DOHH2 (cell line): ENCODE measurements at regions not wholly inside any gene's neighbourhood (a gene's known extent, or its start where the extent isn't known, plus 50 kb on each side); places are given as distances from the start of the nearest gene placed in this dataset.

Experiments used
- EZH2phosphoT487 ChIP-seq: fragments of 200-600 bp; sonication (generic); IDR thresholded peaks from 2 replicates; pipeline ENCODE4 v1.6.1; 2017; ENCODE audit warnings: borderline replicate concordance, mild to moderate bottlenecking, antibody characterized with exemption, low read length, moderate library complexity, mixed read lengths
- TF ChIP-seq, protein P1 (sequence below): fragments of 200-600 bp; sonication (generic); IDR thresholded peaks from one replicate; pipeline ENCODE4 v1.5.1; 2014; ENCODE audit warnings: antibody characterized with exemption, mild to moderate bottlenecking, low read depth, low read length; ENCODE audit not compliant: poor library complexity, severe bottlenecking

DNA sequence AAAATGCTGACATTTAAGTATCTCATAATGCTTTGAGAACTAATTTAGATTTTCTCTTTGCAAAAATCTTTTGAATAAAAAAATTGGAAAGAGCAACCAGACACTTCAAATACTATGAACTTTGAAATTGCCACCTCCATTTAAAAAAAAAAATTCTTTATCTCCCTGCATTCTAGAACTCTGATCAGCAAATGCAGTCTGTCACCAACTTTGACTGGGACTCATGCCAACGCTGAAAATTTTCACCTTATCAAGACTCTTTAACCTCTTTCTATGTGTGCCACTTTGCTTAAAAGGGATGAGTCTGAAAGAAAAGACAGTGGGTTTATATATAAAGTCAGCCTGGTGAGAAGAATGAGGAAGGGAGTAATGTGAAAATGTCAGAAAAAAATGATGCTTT, 191.2 kb upstream of the ARPP21 start:
- TF ChIP-seq, protein P1, sequence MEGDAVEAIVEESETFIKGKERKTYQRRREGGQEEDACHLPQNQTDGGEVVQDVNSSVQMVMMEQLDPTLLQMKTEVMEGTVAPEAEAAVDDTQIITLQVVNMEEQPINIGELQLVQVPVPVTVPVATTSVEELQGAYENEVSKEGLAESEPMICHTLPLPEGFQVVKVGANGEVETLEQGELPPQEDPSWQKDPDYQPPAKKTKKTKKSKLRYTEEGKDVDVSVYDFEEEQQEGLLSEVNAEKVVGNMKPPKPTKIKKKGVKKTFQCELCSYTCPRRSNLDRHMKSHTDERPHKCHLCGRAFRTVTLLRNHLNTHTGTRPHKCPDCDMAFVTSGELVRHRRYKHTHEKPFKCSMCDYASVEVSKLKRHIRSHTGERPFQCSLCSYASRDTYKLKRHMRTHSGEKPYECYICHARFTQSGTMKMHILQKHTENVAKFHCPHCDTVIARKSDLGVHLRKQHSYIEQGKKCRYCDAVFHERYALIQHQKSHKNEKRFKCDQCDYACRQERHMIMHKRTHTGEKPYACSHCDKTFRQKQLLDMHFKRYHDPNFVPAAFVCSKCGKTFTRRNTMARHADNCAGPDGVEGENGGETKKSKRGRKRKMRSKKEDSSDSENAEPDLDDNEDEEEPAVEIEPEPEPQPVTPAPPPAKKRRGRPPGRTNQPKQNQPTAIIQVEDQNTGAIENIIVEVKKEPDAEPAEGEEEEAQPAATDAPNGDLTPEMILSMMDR, result no peak
- no peak for TF ChIP-seq EZH2phosphoT487
